Heart left ventricle (tissue), 13 donors: ENCODE measurements at regions not wholly inside any gene's neighbourhood (a gene's known extent, or its start where the extent isn't known, plus 50 kb on each side); places are given as distances from the start of the nearest gene placed in this dataset.

Experiments
- CTCF ChIP-seq, 12 donors: fragments of 200-600 bp; sonication (generic) in 4 of 12; IDR thresholded peaks; one replicate each; pipeline versions ENCODE4 v1.5.0 to v1.8.0; 2018 to 2022; ENCODE audit warnings: antibody characterized with exemption in 12 of 12, mild to moderate bottlenecking in 5 of 12
- POLR2A ChIP-seq, 2 donors: fragments of 450-650 bp; IDR thresholded peaks; one replicate each; pipeline ENCODE4 v1.6.1; 2017; ENCODE audit warnings: antibody characterized with exemption in 2 of 2, mild to moderate bottlenecking in 2 of 2, moderate library complexity in 2 of 2
- donor health status: ischemic (EF 13 %, LVEDD 7.1; RV severe dilation, severe dysfunction).
- donor health status: DM: no; HTN: yes; CAD: no.
- donor health status: DM: no; HTN: no; CAD: no.
- donor health status: ischemic (EF 25% LVEDD 6.9; RV normal size, moderate dysfunction).
- donor health status: ischemic (EF 25% LVEDD 5.7; RV mildly dilated, moderate dysfunction).
- donor health status: ischemic (EF 35%, LVEDD 5.7; RV mildly dilated, moderate dysfunction).
- donor health status: nonischemic (EF 11% LVEDD 7.7; RV severe dilation, severe dysfunction).
- donor health status: DM: yes; HTN: yes; CAD: no.
- donor health status: PGD.
- donor health status: ischemic (EF 29% LVEDD 5.4; RV normal size, mild dysfunction).
- donor health status: nonischemic (EF 23%, LVEDD 6.1; RV moderate dilation, normal function).

GRCh38 chr2:204239411-204240165, 303.0 kb downstream of the ICOS start:
- no peak for TF ChIP-seq CTCF (IDR thresholded peaks at IDR 0.05)
- TF ChIP-seq POLR2A (IDR thresholded peaks at IDR 0.05), result no peak
